ENCODE measurements at regions not wholly inside any gene's neighbourhood (a gene's known extent, or its start where the extent isn't known, plus 50 kb on each side); places are given as distances from the start of the nearest gene placed in this dataset.

DNA sequence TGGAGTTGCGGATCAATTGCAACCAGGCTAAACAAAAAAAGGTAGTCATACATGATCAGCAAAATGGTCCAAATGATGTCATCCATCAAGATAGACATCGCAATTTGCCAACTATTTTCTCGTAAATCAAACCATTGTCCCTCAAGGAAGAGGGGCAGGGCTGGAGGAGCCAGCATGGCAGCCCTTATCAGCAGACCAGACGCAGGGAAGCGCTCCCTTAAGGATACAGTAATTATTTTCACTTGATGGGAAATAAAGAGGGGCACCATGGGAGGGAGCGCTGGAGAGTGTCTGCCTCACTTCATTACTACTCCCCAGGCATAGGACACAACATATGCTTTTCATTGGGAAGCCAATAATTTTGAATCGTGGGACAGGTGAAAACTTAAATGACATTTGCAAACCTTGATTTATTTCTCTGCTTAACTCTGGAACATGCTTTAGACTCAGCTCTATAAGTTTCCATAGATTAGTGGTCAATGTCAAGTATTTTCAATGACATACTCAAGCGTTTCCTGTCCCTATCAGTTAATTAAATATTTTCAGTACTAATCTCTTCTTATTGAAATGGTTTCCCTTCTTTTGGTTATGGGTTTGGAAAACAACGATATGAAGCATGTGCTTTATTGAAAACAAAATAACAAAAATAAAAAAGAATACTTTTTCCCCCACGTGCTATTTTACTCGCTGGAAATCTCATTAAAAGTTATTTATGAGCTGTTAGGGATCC, 202.4 kb upstream of the HABP2 start:
- Histone ChIP-seq H3K9me3 (ENCODE audit: control insufficient read depth, insufficient read depth, low read length) (no peaks in the 10 kb centered on the region), H3K27me3 (ENCODE audit: control insufficient read depth, insufficient read depth, low read length) (no peaks in the 10 kb centered on the region), H3K27ac (ENCODE audit: low read length) (no peak overlapping the region), H3K4me3 (ENCODE audit: low read length) (no peak overlapping the region), H3K36me3 (ENCODE audit: control insufficient read depth, insufficient read depth, low read length) (no peaks in the 10 kb centered on the region), H3K4me1 (ENCODE audit: control insufficient read depth, insufficient read depth, low read length) (no peaks in the 10 kb centered on the region)
- Mint-ChIP-seq H3K27ac (no peak overlapping the region), H3K9me3 (no peaks in the 10 kb centered on the region), H3K4me3 (no peak overlapping the region), H3K4me1 (no peaks in the 10 kb centered on the region), H3K27me3 (ENCODE audit: low read depth in 2 of 2) (peaks cover 9 to 18% of the 10 kb centered on the region in 2 donors), H3K36me3 (no peaks in the 10 kb centered on the region)
- WGBS (ENCODE audit: insufficient coverage) = 97% methylated on average over 7 of the region's 11 CpGs
- intact Hi-C loops (cut with micrococcal nuclease) = no loop called here
- ATAC-seq = no peak
- DNase-seq = no peak
- TF ChIP-seq, protein P1, sequence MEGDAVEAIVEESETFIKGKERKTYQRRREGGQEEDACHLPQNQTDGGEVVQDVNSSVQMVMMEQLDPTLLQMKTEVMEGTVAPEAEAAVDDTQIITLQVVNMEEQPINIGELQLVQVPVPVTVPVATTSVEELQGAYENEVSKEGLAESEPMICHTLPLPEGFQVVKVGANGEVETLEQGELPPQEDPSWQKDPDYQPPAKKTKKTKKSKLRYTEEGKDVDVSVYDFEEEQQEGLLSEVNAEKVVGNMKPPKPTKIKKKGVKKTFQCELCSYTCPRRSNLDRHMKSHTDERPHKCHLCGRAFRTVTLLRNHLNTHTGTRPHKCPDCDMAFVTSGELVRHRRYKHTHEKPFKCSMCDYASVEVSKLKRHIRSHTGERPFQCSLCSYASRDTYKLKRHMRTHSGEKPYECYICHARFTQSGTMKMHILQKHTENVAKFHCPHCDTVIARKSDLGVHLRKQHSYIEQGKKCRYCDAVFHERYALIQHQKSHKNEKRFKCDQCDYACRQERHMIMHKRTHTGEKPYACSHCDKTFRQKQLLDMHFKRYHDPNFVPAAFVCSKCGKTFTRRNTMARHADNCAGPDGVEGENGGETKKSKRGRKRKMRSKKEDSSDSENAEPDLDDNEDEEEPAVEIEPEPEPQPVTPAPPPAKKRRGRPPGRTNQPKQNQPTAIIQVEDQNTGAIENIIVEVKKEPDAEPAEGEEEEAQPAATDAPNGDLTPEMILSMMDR (IDR thresholded peaks at IDR 0.05) = no peak

DNA sequence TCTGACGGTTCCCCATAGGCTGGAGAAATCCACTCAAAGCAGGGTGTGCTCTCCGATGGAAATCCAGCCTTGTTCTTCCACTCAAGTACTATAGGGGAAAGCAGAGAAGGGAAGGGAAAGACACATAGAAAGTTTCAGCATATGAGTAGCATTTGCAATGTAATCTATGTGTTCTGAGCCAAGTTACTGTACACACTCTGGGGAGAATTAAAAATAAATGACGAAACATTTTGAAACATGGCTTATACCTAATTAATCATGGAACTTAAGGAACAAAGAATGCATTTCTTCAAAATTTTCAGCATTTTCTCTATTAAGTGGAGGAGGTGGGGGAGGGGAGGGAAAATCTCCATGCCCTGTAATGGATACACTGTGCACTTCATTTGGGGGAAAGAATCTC, 198.1 kb upstream of the HABP2 start:
- no peaks in the 10 kb centered on the region for H3K36me3 Mint-ChIP-seq
- Histone ChIP-seq H3K36me3 (ENCODE audit: control insufficient read depth, insufficient read depth, low read length) (no peaks in the 10 kb centered on the region), H3K27ac (ENCODE audit: low read length) (no peak overlapping the region), H3K9me3 (ENCODE audit: control insufficient read depth, insufficient read depth, low read length) (no peaks in the 10 kb centered on the region), H3K4me1 (ENCODE audit: control insufficient read depth, insufficient read depth, low read length) (no peaks in the 10 kb centered on the region), H3K4me3 (ENCODE audit: low read length) (no peak overlapping the region), H3K27me3 (ENCODE audit: control insufficient read depth, insufficient read depth, low read length) (no peaks in the 10 kb centered on the region)
- no peak overlapping the region for H3K27ac Mint-ChIP-seq
- TF ChIP-seq, protein P1 (IDR thresholded peaks at IDR 0.05) = no peak
- no peaks in the 10 kb centered on the region for H3K9me3 Mint-ChIP-seq
- DNase-seq = no peak
- ATAC-seq = no peak
- intact Hi-C loops (cut with micrococcal nuclease) = no loop called here
- peaks cover under 1 to 9% of the 10 kb centered on the region in 2 donors for H3K27me3 Mint-ChIP-seq (ENCODE audit: low read depth in 2 of 2)
- 96% methylated on average over 2 of the region's 3 CpGs for WGBS (ENCODE audit: insufficient coverage)
- H3K4me1 Mint-ChIP-seq = no peaks in the 10 kb centered on the region
- no peak overlapping the region for H3K4me3 Mint-ChIP-seq

DNA sequence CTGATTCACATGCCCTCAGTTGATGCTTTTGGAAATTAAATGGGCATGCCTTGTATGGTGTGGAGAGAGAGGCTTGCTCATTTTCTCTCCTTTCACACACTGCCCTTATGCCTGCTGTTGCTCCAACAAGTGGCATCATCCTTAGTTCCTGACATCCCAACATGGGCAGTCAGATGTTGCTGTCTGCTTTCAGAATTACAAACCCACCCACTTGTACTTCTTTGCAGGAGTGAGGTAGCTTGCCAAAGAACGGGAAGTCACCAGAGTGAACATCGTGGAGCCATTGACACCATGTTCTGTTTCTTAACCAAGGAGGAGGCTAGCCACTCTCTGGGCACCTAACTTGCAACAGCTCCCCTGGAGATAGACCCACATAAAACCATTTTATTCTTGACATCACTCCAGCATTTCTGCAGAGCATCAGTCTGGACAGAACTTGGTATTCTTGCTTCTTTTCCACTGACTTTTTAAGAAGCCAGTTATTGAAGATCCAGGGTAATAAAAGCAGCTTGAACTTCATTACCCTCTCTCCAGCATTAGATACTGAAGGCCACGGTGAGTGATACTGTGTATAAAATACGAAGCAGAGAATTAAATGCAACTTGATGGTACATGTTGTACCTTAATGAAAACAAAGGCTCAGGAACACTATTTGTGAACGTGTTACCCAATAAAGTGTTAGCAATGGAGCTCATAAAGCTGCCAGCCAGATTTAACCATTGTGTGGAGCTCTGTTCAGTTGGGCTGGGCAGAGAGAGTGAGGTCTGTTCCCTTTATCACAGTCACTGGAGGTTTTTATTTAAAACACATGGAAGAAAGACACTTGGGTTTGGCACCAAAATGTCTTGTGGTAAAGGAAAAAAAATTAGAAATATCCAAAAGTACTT, 195.8 kb upstream of the HABP2 start:
- peaks cover 3 to 10% of the 10 kb centered on the region in 2 donors for H3K27me3 Mint-ChIP-seq (ENCODE audit: low read depth in 2 of 2)
- TF ChIP-seq, protein P1 (IDR thresholded peaks at IDR 0.05) = no peak
- DNase-seq (no peak), ATAC-seq (no peak)
- H3K9me3 Mint-ChIP-seq = no peaks in the 10 kb centered on the region
- H3K36me3 Mint-ChIP-seq = no peaks in the 10 kb centered on the region
- Histone ChIP-seq H3K9me3 (ENCODE audit: control insufficient read depth, insufficient read depth, low read length) (no peaks in the 10 kb centered on the region), H3K4me3 (ENCODE audit: low read length) (no peak overlapping the region), H3K4me1 (ENCODE audit: control insufficient read depth, insufficient read depth, low read length) (no peaks in the 10 kb centered on the region), H3K36me3 (ENCODE audit: control insufficient read depth, insufficient read depth, low read length) (no peaks in the 10 kb centered on the region), H3K27ac (ENCODE audit: low read length) (no peak overlapping the region), H3K27me3 (ENCODE audit: control insufficient read depth, insufficient read depth, low read length) (no peaks in the 10 kb centered on the region)
- H3K4me3 Mint-ChIP-seq = no peak overlapping the region
- H3K4me1 Mint-ChIP-seq = no peaks in the 10 kb centered on the region
- no peak overlapping the region for H3K27ac Mint-ChIP-seq
- intact Hi-C loops (cut with micrococcal nuclease) = no loop called here
- 74% methylated on average over 5 of the region's 5 CpGs for WGBS (ENCODE audit: insufficient coverage)

Data from natural killer cell (primary cell).